Retinal pigment epithelial cell (primary cell): ENCODE measurements at regions not wholly inside any gene's neighbourhood (a gene's known extent, or its start where the extent isn't known, plus 50 kb on each side); places are given as distances from the start of the nearest gene placed in this dataset.

ENCODE experiments used
- DNase-seq: peaks from one replicate; pipeline ENCODE4 v3.0.0-alpha.2; 2010; ENCODE audit warnings: low read depth
- H3K4me3 ChIP-seq: 2 replicates; pipeline ENCODE4 v1.5.1; 2011; ENCODE audit warnings: mild to moderate bottlenecking, low read length, control low read depth, moderate library complexity
- TF ChIP-seq, protein P1 (sequence below): conservative IDR thresholded peaks from 2 replicates; pipeline ENCODE4 v1.5.1; 2011; ENCODE audit warnings: low read depth, low read length, control low read depth, inconsistent platforms

- TF ChIP-seq, protein P1, sequence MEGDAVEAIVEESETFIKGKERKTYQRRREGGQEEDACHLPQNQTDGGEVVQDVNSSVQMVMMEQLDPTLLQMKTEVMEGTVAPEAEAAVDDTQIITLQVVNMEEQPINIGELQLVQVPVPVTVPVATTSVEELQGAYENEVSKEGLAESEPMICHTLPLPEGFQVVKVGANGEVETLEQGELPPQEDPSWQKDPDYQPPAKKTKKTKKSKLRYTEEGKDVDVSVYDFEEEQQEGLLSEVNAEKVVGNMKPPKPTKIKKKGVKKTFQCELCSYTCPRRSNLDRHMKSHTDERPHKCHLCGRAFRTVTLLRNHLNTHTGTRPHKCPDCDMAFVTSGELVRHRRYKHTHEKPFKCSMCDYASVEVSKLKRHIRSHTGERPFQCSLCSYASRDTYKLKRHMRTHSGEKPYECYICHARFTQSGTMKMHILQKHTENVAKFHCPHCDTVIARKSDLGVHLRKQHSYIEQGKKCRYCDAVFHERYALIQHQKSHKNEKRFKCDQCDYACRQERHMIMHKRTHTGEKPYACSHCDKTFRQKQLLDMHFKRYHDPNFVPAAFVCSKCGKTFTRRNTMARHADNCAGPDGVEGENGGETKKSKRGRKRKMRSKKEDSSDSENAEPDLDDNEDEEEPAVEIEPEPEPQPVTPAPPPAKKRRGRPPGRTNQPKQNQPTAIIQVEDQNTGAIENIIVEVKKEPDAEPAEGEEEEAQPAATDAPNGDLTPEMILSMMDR: no peak
- no peak for DNase-seq
- no peak overlapping the region for H3K4me3 ChIP-seq
Observed at GRCh38 chr6:10248378-10248843, 166.5 kb downstream of the TFAP2A start.

DNA sequence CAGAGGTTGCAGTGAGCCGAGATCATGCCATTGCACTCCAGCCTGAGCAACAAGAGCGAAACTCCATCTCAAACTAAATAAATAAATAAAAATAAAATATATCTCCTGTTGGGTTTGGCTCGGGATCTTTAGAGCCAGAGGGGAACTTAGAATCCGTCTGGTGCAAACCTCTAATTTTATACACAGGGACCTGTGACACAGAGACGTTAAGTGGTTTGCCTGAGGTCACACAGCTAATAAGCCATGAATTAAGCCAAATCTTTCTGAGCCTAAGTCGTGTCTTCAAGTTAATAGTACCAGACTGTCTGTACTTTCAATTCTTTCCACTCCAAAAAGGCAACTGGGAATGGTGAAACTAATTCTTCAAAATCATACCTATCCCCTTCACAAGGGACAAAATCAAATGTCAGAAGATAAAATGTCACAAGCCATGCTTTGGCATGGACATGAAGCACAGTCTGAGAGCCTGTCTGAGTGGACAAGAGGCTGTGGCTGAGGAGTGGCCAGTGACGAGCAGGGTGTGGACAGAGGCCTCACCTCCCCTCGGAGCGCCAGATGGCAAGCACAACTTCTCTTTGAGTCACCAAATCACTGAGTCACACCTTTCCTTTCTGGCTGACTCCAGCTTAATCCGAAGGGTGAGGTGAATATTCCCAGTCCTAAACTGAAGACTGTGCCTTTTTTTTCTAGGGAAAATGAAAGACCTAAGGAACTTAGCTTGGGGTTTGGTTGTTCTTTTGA lies 177.4 kb downstream of the TFAP2A start:
- TF ChIP-seq, protein P1: no peak
- H3K4me3 ChIP-seq: no peak overlapping the region
- DNase-seq: peak; percentile 26

DNA sequence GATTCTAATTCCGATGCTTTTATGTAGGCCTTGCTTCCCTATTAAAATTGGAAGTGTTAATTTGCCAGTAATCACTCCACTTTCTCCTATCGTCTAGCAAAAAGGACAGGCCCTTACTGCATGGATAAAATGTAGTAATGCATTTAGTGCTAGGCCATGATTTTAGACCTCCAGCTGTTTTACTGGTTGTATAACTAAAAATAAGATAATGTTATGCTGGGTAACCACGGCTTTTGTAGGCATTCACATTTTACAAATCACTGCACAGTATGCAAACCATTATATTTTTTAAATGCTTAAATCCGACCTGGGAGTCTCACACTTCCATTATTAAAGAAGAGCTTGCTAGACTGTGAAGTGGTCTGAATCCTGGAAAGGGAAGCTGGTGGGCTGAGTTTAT lies 179.5 kb downstream of the TFAP2A start:
- TF ChIP-seq, protein P1: no peak
- no peak overlapping the region for H3K4me3 ChIP-seq
- DNase-seq: no peak

- H3K4me3 ChIP-seq: no peak overlapping the region
- TF ChIP-seq, protein P1: no peak
- DNase-seq: no peak
Observed at GRCh38 chr6:10230531-10230930, 184.3 kb downstream of the TFAP2A start.

DNA sequence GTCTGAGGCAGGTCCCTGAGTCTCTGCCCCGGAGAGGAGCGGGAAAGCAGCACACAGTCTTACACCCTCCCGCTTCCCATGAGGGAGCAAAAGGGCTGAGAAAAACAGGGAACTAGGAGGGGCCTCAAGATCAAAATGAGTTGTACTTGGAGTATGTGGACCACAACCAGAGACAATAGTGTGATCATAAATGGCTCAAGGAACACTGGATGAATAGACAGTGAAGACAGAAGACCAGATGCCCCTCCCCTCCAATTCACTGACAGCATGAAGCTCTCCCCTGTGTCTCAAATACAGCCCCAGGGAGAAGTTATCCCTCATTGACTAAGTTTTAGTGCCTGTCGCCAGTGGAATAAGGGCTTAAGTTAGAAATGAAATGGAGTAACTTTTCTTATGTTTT lies 191.0 kb downstream of the TFAP2A start:
- H3K4me3 ChIP-seq: no peak overlapping the region
- no peak for DNase-seq
- TF ChIP-seq, protein P1: no peak

DNA sequence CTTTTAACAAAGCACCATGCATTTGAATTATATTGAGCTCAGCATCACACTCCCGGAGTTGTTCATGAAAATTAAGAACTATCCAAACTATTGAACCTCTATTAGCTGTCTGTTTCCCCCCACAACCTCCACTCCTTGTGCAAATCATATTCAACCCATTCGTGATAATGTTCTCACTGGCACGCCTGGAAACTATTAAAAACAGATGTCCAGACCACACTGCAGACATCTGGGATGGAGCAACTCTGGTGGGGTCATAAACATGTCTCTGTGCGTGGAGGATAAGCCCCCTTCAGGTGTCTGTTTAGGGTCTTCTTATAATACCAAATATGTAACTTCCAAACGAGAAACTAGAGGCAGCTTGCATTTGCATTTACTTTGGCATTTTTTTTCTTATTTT lies 193.7 kb downstream of the TFAP2A start:
- H3K4me3 ChIP-seq: no peak overlapping the region
- TF ChIP-seq, protein P1: no peak
- no peak for DNase-seq

DNA sequence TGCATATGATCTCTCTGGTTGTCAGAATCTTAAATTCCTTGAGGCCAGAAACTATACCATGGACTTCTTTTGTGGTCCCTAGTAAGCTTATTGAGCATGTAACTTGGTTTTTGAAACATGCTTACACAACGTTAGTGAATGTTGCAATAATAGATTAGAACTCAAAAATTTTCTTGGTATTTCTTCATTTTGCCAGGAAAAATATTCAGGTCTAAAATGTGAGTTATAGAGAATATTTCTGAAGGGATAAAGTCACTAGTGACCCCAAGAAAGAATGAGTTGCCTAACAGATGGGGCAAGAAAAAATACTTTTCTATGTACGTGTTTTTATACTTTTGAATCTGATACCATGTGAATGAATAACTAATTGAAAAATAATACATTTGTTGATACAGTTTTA lies 195.4 kb downstream of the TFAP2A start:
- no peak for DNase-seq
- H3K4me3 ChIP-seq: no peak overlapping the region
- TF ChIP-seq, protein P1: no peak
